ENCODE measurements at regions not wholly inside any gene's neighbourhood (a gene's known extent, or its start where the extent isn't known, plus 50 kb on each side); places are given as distances from the start of the nearest gene placed in this dataset.

DNA sequence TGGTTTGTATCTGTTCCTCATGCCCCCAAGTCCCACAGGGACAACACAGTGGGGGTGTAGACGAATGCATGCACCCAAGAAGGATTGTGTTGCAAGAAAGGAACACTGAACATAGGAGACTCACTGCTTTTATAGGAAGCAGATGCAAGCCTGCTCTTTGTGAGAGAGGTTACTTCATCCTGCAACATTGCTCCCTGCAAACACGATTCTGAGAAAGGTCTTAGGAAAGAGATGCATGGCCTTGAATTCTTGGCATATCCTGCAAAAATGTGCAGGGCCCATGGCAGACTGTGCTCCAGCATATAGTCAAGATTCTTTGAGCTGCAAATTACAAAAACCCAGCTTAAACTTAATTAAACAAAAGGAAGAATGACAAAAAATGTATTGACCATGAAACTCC, 312.2 kb upstream of the MGAT5 start:
- Histone ChIP-seq H3K27ac (ENCODE audit: insufficient read depth, low read length) (peak overlapping the region; percentile 88; the same call in 1 of the 2 replicates), H3K18ac (ENCODE audit: low read depth, low read length) (peak overlapping the region; percentile 66), H2BK15ac (ENCODE audit: low read depth, low read length) (no peak overlapping the region), H2BK5ac (ENCODE audit: low read depth, low read length, poor library complexity, severe bottlenecking) (no peak overlapping the region), H3K9ac (ENCODE audit: low read depth, low read length) (peak overlapping the region; percentile 42; the same call in 1 of the 2 replicates), H3K9me1 (ENCODE audit: insufficient read depth, low read length) (no peaks in the 10 kb centered on the region), H3K14ac (replicated peaks; ENCODE audit: low read depth, low read length) (no peak overlapping the region), H3K4me1 (ENCODE audit: control insufficient read depth, insufficient read depth, low read length) (peaks cover 8% of the 10 kb centered on the region), H4K91ac (ENCODE audit: insufficient read depth, low read depth, low read length) (no peak overlapping the region), H3K23ac (ENCODE audit: low read depth, low read length) (no peak overlapping the region), H3K4me2 (ENCODE audit: low read depth, low read length) (no peak overlapping the region; the same call in 1 of the 2 replicates), H4K8ac (ENCODE audit: low read depth in 2 of 2, low read length in 2 of 2) (no peak overlapping the region; a peak in 1 of 4 replicates), H3K4me3 (ENCODE audit: insufficient read depth, low read depth, low read length) (no peak overlapping the region), H4K5ac (ENCODE audit: low read depth, low read length) (peak overlapping the region; percentile 21; the same call in 1 of the 2 replicates), H3K9me3 (ENCODE audit: control insufficient read depth, insufficient read depth, low read length) (no peaks in the 10 kb centered on the region), H3K36me3 (ENCODE audit: control insufficient read depth, insufficient read depth, low read length) (no peaks in the 10 kb centered on the region), H3K79me1 (ENCODE audit: low read depth in 1 of 2, low read length in 2 of 2) (no peaks in the 10 kb centered on the region), H2AK5ac (ENCODE audit: low read depth, low read length) (no peak overlapping the region), H2BK20ac (ENCODE audit: low read depth, low read length) (no peak overlapping the region), H3K4ac (ENCODE audit: low read depth, low read length) (no peak overlapping the region), H2AK9ac (replicated peaks; ENCODE audit: low read depth, low read length, poor library complexity) (no peak overlapping the region), H3K56ac (ENCODE audit: extremely low read depth, insufficient read depth, low read length) (no peak overlapping the region), H2AFZ (replicated peaks; ENCODE audit: low read length, poor library complexity) (no peak overlapping the region), H4K20me1 (ENCODE audit: insufficient read depth, low read length) (no peaks in the 10 kb centered on the region), H3K27me3 (ENCODE audit: control insufficient read depth, insufficient read depth, low read length) (no peaks in the 10 kb centered on the region), H2BK120ac (ENCODE audit: low read depth, low read length) (no peak overlapping the region)
- BruUV-seq (replicated peaks), result no TSS peak
- POLR2A ChIA-PET (ENCODE audit: unreplicated experiment), result no interaction called here
- in situ Hi-C loops (cut with MboI; ENCODE audit: low sequenced_read_pairs), result no loop called here
- peak; percentile 61 for ATAC-seq (ENCODE audit: low read depth)
- no CpG with 5 or more reads among the region's 2 CpGs for WGBS, 2 experiments (ENCODE audit: extremely low coverage in 2 of 2, insufficient read length in 1 of 2)
- CTCF ChIA-PET, result interaction anchor here (0.7 kb wide), 1 partner anchor 262 kb away, joined by 4 read pairs; no protein-coding TSS in a partner anchor
- TF ChIP-seq BHLHE40 (IDR thresholded peaks at IDR 0.05; ENCODE audit: low read depth, low read length), result no peak
- TF ChIP-seq SMC3 (IDR thresholded peaks at IDR 0.05; ENCODE audit: low read depth, low read length), result no peak
- TF ChIP-seq, protein P1, sequence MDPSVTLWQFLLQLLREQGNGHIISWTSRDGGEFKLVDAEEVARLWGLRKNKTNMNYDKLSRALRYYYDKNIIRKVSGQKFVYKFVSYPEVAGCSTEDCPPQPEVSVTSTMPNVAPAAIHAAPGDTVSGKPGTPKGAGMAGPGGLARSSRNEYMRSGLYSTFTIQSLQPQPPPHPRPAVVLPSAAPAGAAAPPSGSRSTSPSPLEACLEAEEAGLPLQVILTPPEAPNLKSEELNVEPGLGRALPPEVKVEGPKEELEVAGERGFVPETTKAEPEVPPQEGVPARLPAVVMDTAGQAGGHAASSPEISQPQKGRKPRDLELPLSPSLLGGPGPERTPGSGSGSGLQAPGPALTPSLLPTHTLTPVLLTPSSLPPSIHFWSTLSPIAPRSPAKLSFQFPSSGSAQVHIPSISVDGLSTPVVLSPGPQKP (IDR thresholded peaks at IDR 0.05; ENCODE audit: borderline replicate concordance, low read depth, low read length), result no peak
- TF ChIP-seq MAZ (IDR thresholded peaks at IDR 0.05; ENCODE audit: borderline replicate concordance, low read depth, low read length), result no peak
- no peak for TF ChIP-seq RAD21 (IDR thresholded peaks at IDR 0.05; ENCODE audit: low read length)
- TF ChIP-seq RCOR1 (IDR thresholded peaks at IDR 0.05; ENCODE audit: insufficient replicate concordance, low read length), result no peak
- TF ChIP-seq CHD1 (IDR thresholded peaks at IDR 0.05; ENCODE audit: low read depth, low read length), result no peak
- TF ChIP-seq FOS (IDR thresholded peaks at IDR 0.05; ENCODE audit: low read depth, low read length), result no peak
- no peak for TF ChIP-seq POLR2A (IDR thresholded peaks at IDR 0.05; ENCODE audit: low read depth, low read length)
- no peak for TF ChIP-seq MXI1 (IDR thresholded peaks at IDR 0.05; ENCODE audit: borderline replicate concordance, low read depth, low read length)
- TF ChIP-seq RFX5 (IDR thresholded peaks at IDR 0.05; ENCODE audit: low read depth, low read length), result no peak
- no peak for TF ChIP-seq NFE2L2 (IDR thresholded peaks at IDR 0.05; ENCODE audit: low read depth, low read length)
- dilution Hi-C loops (cut with HindIII; ENCODE audit: low sequenced_read_pairs, unreplicated experiment), result no loop called here
- peak; percentile 44 for DNase-seq
- intact Hi-C loops (cut with micrococcal nuclease), result loop anchor here (5.0 kb wide), 1 partner anchor 71 kb away; no protein-coding TSS in a partner anchor
